ENCODE measurements at regions not wholly inside any gene's neighbourhood (a gene's known extent, or its start where the extent isn't known, plus 50 kb on each side); places are given as distances from the start of the nearest gene placed in this dataset.

- H3K27ac ChIP-seq (ENCODE audit: low read length): no peak overlapping the region
Measured at GRCh38 chr22:27671413-27671935, 130.1 kb downstream of the MN1 start.

GRCh38 chr22:27672721-27673418 lies 128.7 kb downstream of the MN1 start:
- Histone ChIP-seq H4K20me1 (ENCODE audit: insufficient read depth, low read length) (no peaks in the 10 kb centered on the region), H3K9me2 (replicated peaks; ENCODE audit: insufficient read depth, low read length) (no peaks in the 10 kb centered on the region), H3K4me1 (ENCODE audit: low read length) (no peaks in the 10 kb centered on the region), H3K4me2 (ENCODE audit: low read depth, low read length) (no peak overlapping the region), H3K36me3 (replicated peaks; ENCODE audit: insufficient read depth, low read length) (no peaks in the 10 kb centered on the region), H3K9ac (ENCODE audit: low read length) (no peak overlapping the region), H3K27me3 (replicated peaks; ENCODE audit: insufficient read depth, low read length) (peaks cover 76% of the 10 kb centered on the region), H3F3A (ENCODE audit: insufficient read depth, low read length) (no peaks in the 10 kb centered on the region), H3K9me3 (replicated peaks; ENCODE audit: insufficient read depth, low read length) (no peaks in the 10 kb centered on the region), H3K79me2 (ENCODE audit: low read length) (no peaks in the 10 kb centered on the region), H2AFZ (ENCODE audit: low read length) (no peak overlapping the region), H3K27ac (ENCODE audit: low read length) (no peak overlapping the region), H3K4me3 (ENCODE audit: low read length) (no peak overlapping the region)
- TF ChIP-seq EZH2phosphoT487 (IDR thresholded peaks at IDR 0.05; ENCODE audit: low read length): no peak
- no peak for TF ChIP-seq EZH2 (optimal IDR thresholded peaks at IDR 0.05; ENCODE audit: low read depth, low read length)
- no peak for TF ChIP-seq CTCF (IDR thresholded peaks at IDR 0.05; ENCODE audit: low read length)
- no peak for DNase-seq

More at GRCh38 chr22:27671413-27671935, 130.1 kb downstream of the MN1 start:
- H3K9ac ChIP-seq (ENCODE audit: low read length): no peak overlapping the region
- H3K79me2 ChIP-seq (ENCODE audit: low read length): no peaks in the 10 kb centered on the region
- no peak for TF ChIP-seq CTCF (IDR thresholded peaks at IDR 0.05; ENCODE audit: low read length)
- TF ChIP-seq EZH2 (optimal IDR thresholded peaks at IDR 0.05; ENCODE audit: low read depth, low read length): no peak
- TF ChIP-seq EZH2phosphoT487 (IDR thresholded peaks at IDR 0.05; ENCODE audit: low read length): no peak
- DNase-seq: no peak
- H3F3A ChIP-seq (ENCODE audit: insufficient read depth, low read length): no peaks in the 10 kb centered on the region
- no peak overlapping the region for H3K4me2 ChIP-seq (ENCODE audit: low read depth, low read length)
- H2AFZ ChIP-seq (ENCODE audit: low read length): no peak overlapping the region
- no peak overlapping the region for H3K4me3 ChIP-seq (ENCODE audit: low read length)
- H3K36me3 ChIP-seq (replicated peaks; ENCODE audit: insufficient read depth, low read length): no peaks in the 10 kb centered on the region
- H3K9me2 ChIP-seq (replicated peaks; ENCODE audit: insufficient read depth, low read length): no peaks in the 10 kb centered on the region
- H4K20me1 ChIP-seq (ENCODE audit: insufficient read depth, low read length): no peaks in the 10 kb centered on the region
- peaks cover 74% of the 10 kb centered on the region for H3K27me3 ChIP-seq (replicated peaks; ENCODE audit: insufficient read depth, low read length)
- H3K4me1 ChIP-seq (ENCODE audit: low read length): no peaks in the 10 kb centered on the region
- H3K9me3 ChIP-seq (replicated peaks; ENCODE audit: insufficient read depth, low read length): no peaks in the 10 kb centered on the region

GRCh38 chr22:27673839-27674238 lies 127.7 kb downstream of the MN1 start:
- Histone ChIP-seq H3K9ac (ENCODE audit: low read length) (no peak overlapping the region), H3K36me3 (replicated peaks; ENCODE audit: insufficient read depth, low read length) (no peaks in the 10 kb centered on the region), H2AFZ (ENCODE audit: low read length) (no peak overlapping the region), H3K4me2 (ENCODE audit: low read depth, low read length) (no peak overlapping the region), H3F3A (ENCODE audit: insufficient read depth, low read length) (no peaks in the 10 kb centered on the region), H3K27ac (ENCODE audit: low read length) (no peak overlapping the region), H3K4me1 (ENCODE audit: low read length) (no peaks in the 10 kb centered on the region), H3K9me3 (replicated peaks; ENCODE audit: insufficient read depth, low read length) (no peaks in the 10 kb centered on the region), H3K79me2 (ENCODE audit: low read length) (no peaks in the 10 kb centered on the region), H4K20me1 (ENCODE audit: insufficient read depth, low read length) (no peaks in the 10 kb centered on the region), H3K4me3 (ENCODE audit: low read length) (no peak overlapping the region), H3K9me2 (replicated peaks; ENCODE audit: insufficient read depth, low read length) (no peaks in the 10 kb centered on the region), H3K27me3 (replicated peaks; ENCODE audit: insufficient read depth, low read length) (peaks cover 79% of the 10 kb centered on the region)
- TF ChIP-seq EZH2phosphoT487 (IDR thresholded peaks at IDR 0.05; ENCODE audit: low read length) (no peak), EZH2 (optimal IDR thresholded peaks at IDR 0.05; ENCODE audit: low read depth, low read length) (no peak)
- DNase-seq: no peak

Data from MM.1S (cell line).